Upper lobe of left lung (tissue), 4 donors: ENCODE measurements at regions not wholly inside any gene's neighbourhood (a gene's known extent, or its start where the extent isn't known, plus 50 kb on each side); places are given as distances from the start of the nearest gene placed in this dataset.

Experiments used
- EP300 ChIP-seq, 4 donors: sonication (generic); formaldehyde crosslinking; IDR thresholded peaks; one replicate each; pipeline ENCODE4 v1.5.1; 2017; ENCODE audit warnings: antibody characterized with exemption in 4 of 4, control low read depth in 2 of 4
- POLR2AphosphoS5 ChIP-seq, 2 donors: sonication (generic); formaldehyde crosslinking; IDR thresholded peaks; one replicate each; pipeline ENCODE4 v1.5.1; 2017; ENCODE audit warnings: antibody characterized with exemption in 2 of 2
- TF ChIP-seq, protein P1 (sequence below), 6 experiments: fragments of 450-650 bp in 4 of 6; fragments of 200-600 bp in 2 of 6; sonication (generic) in 2 of 6; IDR thresholded peaks; one replicate each; pipeline ENCODE4 v1.5.1; 2016 to 2019; ENCODE audit warnings: antibody characterized with exemption in 6 of 6

DNA sequence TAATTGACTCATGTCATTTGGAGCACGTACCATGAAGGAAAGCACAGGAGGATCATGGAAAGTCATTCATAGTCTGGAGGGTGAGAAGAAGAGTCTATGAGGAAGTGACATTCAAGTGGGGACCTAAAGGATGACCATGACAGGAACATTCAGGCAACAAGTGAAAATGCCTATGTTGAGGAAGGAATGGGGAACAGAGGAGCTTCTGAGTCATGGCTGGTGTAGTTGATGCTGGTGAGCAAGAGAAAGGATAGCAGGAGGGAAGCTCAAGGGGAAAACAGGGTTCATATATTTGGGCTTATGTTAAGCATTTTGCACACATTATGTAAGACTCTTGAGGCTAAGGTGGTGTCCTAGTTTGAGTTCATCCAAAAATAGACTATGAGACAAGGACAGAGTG lies 318.6 kb downstream of the HNRNPD start:
- TF ChIP-seq POLR2AphosphoS5 (IDR thresholded peaks at IDR 0.05), result no peak
- TF ChIP-seq, protein P1, sequence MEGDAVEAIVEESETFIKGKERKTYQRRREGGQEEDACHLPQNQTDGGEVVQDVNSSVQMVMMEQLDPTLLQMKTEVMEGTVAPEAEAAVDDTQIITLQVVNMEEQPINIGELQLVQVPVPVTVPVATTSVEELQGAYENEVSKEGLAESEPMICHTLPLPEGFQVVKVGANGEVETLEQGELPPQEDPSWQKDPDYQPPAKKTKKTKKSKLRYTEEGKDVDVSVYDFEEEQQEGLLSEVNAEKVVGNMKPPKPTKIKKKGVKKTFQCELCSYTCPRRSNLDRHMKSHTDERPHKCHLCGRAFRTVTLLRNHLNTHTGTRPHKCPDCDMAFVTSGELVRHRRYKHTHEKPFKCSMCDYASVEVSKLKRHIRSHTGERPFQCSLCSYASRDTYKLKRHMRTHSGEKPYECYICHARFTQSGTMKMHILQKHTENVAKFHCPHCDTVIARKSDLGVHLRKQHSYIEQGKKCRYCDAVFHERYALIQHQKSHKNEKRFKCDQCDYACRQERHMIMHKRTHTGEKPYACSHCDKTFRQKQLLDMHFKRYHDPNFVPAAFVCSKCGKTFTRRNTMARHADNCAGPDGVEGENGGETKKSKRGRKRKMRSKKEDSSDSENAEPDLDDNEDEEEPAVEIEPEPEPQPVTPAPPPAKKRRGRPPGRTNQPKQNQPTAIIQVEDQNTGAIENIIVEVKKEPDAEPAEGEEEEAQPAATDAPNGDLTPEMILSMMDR (IDR thresholded peaks at IDR 0.05), result no peak
- TF ChIP-seq EP300 (IDR thresholded peaks at IDR 0.05), result no peak
